Activated CD4-positive, alpha-beta T cell treated with anti-CD3 and anti-CD28 coated beads for 4 hours (primary cell): ENCODE measurements at regions not wholly inside any gene's neighbourhood (a gene's known extent, or its start where the extent isn't known, plus 50 kb on each side); places are given as distances from the start of the nearest gene placed in this dataset.

ENCODE experiments used
- DNase-seq, 2 donors: peaks; one replicate each; pipeline ENCODE4 v3.0.0-alpha.2; 2020

DNA sequence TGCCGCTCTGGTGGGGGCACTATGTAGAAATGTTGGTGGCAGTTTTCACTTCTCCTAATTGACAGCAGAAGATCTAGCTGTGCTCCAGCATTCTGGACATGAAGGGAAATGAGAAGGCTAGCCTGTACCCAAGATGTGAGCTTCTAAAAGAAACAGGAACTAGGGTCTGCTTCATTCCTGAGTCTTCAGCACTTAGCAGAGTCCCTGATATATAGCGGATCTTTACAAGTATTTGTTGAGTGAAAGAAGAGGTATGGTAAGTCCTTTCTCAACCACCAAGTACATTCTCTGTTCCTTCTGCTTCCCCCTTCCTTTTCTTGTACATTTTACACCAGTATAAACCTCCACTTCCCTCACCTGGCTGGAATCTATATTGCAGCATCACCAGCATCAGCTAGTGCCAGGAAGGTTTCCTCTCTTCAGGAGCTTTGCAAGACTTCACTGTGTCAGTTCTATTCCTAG is 408.3 kb upstream of the CADM1 start:
- no peak for DNase-seq

DNA sequence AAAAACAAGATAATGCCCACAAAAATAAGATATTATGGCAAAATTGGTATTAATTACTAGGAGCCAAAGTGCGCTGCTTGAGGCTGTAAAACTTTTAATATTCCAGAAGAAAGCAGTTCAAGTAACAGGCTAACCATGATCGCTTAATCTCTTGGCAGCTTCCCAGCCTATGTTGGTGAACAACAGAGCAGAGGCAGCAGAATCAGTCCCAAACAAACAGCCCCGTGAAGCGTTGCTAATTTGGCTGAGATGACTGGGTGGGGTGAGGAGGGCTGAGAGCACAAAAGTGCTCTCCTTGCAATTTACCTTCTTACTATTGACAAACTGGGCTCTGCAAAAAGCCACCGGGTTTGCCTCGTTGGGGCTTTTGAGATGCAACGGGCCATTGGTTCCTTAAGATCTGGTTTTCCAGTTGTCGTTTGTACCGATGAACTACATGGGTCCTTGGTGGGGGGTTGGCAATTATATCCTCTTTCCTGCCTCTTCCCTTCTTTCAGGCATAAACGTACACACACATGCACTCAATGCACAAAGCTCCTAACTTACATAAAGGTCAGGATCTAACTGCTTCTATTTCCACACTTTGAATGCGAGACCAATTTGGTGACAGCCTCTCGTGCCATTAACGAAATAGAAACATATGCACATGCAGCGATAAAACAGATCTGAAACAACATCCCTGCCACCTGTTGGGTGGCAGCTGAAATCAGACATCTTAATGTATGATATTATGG is 407.6 kb upstream of the CADM1 start:
- DNase-seq, result no peak

DNA sequence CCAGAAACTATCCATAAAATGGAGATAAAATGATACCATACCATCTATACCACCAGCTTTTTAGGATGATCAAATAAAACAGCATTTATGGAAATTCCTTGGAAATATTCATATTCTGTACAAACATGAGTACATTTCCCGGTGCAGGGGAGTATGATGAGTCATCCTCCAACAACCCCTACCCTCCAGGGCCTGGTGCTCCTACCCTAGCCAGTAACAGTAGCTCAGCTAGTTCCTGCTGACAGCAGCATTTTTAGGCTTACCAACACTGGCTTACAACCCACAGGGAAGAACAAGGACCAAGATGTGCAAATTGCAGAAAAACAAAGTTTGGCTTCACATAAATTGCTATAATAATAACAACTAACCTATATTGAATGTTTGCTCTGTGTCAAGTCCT is 406.2 kb upstream of the CADM1 start:
- no peak for DNase-seq

- no peak for DNase-seq
Measured at GRCh38 chr11:115906171-115906570, 402.0 kb upstream of the CADM1 start.

DNA sequence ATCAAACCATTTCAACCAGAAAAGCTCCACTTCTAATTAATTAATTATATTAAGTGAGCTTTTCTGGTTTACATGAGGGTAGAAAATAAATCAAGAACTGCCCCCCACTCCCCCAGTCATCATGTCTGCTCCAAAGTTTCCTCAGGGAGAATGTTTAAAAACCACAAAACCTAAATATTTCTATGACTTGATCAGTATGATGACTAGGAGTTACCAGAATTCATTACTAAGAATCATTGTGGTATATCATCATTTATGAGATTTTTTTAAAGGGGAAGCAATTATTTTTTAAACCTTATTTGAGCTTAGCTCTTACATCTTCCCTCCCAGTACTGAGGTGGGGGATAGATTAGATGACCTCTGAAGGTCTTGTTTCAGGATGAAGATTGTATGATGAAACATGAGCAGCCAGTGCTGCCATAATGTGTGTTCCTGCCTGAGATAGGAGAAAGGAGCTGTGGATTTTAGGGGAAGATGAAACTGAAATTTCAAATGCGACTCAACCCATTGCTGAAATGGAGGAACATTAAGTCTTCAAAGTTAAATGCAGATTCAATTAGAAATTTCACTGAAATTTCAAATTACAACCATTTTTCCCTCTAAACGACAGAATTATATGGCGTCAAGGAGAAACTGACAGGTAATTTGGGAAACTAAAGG is 401.3 kb upstream of the CADM1 start:
- no peak for DNase-seq

DNA sequence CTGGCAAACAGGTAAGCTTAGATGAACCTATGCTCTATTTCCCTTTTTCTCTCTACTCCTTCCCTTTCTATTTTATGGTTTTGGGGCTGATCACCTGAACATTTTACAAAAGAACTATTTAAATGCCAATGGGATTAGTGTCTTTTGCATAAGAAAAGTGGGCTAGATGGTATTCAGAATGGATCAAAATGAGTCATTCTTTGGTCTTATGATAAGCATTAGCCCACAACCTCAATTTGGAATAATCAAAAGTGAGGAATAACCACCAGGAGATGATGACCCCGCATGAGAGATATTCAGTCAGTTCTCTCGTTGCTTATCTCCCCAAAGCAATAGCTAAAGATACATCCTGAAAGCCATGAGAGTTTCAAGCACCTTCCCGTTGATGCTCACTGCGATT is 399.0 kb upstream of the CADM1 start:
- DNase-seq, result no peak

- DNase-seq, result no peak
Measured at GRCh38 chr11:115901069-115901468, 396.9 kb upstream of the CADM1 start.

GRCh38 chr11:115900111-115900510 is 395.9 kb upstream of the CADM1 start:
- DNase-seq, result no peak

- no peak for DNase-seq
Measured at GRCh38 chr11:115897707-115898106, 393.5 kb upstream of the CADM1 start.

GRCh38 chr11:115896084-115896483 is 391.9 kb upstream of the CADM1 start:
- no peak for DNase-seq

GRCh38 chr11:115895594-115895993 is 391.4 kb upstream of the CADM1 start:
- no peak for DNase-seq

DNA sequence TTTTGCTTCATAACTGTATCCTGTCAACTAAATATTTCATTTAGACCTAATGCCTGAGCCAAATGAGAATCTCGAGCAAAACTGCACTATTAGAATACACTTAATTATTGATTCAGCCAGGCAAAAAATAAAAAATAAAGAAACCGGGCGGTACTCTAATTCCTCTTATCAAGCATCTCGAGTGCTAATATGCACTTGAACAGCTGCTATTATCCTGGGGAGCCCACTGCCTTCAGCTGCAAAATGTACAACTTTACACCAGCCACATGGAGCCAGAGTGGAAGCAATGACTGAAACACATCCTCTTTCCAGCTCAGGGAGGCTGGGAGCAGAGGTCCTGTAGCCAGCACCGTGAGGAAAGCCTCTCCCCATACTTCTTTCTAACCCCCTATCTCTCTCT is 390.0 kb upstream of the CADM1 start:
- no peak for DNase-seq

DNA sequence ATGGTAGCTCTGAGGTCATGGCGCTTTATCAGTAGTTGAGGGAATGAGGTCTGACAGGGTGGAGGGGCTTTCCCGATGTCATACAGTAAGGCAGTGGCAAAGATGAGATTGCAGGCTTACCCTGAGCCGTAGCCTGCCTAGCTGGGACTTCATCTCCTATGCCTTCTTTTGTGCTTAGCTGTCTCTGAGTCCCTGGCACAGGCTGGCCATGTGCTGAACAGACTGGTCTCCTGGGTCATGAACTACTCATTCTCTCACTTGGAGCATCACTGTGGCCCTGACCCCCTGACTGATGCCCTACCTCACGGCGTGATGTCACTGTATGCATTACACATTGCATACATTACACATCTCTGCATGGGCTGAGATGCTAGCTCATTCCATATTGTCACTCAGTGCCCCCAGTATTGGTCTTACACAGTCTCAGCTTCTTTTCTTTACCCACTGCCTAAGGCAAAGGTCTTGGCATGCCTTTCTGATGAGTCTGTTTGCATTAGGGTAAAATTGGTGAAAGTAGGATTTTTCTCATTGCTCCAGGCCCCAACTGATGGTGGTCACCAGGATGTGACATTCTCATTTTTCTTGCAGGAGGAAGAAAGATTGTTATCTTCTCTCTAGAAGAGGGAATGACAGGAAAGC is 389.4 kb upstream of the CADM1 start:
- no peak for DNase-seq

GRCh38 chr11:115892016-115892415 is 387.8 kb upstream of the CADM1 start:
- no peak for DNase-seq

DNA sequence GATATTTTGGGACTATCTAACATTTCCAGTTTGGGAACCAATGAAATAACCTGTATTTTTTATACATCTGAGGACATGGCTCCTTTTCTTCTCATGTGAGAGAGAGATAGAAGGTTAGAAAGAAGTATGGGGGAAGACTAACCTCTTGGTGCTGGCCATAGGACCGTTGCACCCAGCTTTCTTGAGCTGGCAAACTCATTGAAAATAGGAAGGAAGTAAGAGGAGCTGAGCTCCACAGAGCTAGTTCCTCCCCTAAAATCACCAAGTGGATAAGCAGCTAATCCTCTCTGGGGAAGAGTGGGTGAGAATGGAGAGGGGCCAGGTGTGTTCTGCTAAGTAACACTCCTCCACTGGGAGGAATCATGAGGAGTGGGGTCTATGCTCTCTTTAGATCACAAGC is 387.4 kb upstream of the CADM1 start:
- DNase-seq, result no peak

DNA sequence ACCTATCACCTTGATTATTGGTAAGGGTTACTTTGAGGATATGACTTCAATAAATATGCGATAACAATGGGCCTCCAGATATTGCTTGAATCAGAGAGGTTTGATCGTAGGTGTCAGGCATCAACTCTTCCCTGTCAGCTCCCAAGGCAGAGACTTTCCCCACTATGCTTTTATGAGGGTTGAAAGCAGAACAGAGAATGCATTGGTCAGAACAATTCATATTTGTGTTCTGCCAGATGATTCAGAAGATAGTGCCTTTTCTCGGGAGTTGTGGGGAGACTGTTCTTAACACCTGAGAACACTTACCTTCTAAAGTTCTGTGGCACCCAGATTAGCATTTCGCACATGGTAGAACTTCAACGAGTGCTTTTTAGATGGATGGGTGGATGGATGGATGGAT is 386.3 kb upstream of the CADM1 start:
- no peak for DNase-seq

DNA sequence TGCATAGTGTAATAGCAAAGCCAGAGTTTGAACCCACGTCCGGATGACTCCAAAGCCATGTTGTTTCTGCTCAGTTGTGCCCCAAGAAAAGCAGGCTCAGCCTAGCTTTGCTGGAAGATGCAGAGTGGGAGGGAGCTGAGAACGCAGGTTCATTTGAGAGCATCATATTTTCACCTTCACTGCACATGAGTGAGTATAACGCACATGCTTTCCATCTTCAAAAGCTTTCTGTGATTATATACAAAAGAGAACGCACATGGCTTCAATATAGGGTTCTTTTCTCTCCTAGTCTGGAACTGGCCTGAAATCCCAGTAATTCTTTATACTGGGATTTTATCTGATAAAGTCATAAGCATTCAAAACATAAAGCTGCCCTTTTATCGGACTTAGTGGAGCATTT is 385.5 kb upstream of the CADM1 start:
- DNase-seq, result no peak

DNA sequence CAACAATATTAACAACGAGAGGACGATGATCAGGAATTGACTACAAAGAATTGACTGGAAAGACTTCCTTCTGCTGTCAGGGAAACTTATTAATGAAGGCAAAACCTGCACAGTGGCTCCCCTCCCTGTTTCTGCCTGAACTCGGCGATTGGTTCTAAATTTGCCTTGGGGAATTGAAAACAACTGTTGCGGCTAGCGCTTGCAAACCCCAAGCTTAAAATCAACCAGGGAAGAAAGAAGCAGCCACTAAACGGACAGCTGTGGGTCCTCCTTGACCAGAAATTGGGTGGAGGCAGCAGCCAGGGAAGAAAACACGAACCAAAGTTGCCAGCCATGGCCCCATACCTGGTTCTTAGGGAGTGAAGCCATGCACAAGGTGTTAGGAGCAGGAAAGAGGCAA is 383.5 kb upstream of the CADM1 start:
- no peak for DNase-seq

DNA sequence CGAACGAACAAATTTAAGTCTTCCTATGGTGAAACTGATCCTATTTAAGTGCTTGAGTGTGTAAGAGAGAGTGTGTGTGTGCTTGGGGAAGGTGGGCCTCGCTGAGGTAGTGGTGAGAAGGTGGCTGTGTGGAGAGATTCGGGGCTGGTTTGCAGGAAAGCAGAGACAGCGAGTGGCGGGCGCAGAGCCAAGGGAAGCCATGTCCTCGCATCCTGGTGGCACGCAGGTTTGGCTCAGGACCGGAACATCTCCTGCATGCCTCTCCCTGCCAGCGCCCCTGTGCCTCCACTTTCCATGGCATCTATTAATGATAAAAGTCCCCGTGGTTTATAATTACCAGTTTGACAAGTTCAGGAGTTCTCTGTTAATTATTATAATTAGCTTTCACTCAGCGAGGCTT is 383.1 kb upstream of the CADM1 start:
- DNase-seq, result no peak

GRCh38 chr11:115886422-115886733 is 382.2 kb upstream of the CADM1 start:
- no peak for DNase-seq

DNA sequence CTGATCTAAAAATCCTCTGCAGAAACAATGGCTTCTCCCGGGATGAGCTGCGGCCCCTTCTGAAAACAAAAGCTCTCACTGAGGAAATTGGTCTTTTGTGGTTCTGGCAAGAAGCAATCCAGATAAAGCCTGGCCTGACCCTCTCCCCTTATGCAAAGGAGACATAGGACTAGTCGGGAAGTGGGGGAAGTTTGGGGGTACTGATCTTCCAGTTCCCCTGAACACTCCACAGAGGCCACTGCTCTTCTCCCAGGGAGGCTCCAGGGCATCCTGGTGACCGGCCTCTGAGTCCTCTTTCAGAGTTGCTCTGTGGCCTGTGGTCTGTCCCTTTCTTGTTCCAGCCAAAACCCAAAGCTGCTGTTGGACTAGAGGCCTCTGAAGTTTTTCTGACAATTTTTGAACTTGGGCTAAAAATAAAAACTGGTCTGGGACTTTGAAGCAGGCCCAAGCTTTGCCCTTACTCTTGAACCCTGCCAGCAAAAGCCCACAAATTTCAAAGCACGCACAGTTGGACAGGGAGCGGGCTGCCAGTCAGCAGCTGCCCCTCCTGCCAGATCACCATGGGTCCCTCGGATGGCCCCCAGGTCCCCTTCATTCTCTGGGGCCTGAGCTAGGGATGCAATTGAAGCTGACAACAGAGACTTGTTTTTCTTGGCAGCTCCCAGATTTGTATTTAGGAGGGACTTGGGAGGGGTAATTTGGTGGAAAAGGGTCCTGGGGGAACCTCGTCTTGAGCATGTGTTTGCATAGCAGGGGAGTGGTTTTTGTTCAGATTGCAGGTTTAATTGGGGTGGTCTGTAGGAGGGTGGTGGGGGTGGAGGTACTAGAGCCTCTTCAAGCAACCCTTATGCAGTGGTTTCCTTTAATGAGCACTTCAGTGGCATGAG is 381.6 kb upstream of the CADM1 start:
- DNase-seq, result no peak

DNA sequence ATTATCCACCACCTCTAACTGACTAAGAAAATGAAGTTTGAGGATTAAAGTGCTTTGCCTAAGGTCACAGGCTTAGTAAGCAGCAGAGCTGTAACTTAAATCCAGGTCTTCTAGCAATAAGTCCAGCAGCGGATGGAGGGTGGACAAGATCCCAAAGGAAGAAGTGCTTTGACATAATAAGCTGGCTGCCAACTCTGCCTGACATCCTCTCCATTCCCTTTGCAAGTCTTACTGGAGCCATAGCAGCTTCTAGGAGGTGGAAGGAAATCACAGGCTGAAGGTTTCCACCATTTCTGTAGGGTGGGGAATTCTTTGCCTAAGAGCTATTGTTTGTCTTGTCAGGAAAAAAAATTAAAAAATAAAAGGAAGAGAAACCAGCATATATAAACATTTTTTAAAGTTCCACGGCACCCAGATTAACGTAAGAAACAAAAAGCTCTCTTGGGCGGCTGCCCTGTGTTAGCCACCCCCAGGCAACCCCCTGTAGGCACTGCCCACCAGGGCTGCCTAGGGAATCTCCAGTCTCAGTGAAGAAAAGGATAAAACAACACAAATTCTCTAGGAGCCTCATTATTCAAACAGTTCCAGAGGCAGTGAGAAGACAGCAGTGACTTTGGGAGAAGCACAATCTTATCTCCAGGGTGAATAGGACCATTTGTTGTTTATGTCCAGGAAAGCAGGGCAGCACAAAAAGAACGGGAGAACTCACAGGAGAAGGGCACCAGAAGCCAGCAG is 380.8 kb upstream of the CADM1 start:
- no peak for DNase-seq

DNA sequence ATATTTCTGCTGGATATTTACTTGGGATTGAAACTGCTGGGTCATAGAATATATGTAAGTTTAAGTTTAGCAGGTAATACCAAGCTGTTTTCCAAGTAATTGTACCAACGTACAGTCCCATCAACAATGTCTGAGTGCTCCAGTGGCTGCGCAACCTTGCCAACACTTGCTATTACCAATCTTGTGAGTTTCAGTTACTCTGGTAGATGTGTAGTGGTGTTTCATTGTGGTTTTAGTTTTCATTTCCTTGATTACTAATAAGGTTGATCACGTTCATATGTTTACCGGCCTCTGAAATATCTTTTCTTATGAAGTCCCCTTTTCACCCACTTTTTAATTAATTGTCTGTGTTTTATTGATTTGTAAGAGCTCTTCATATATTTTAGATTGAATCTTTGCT is 370.6 kb upstream of the CADM1 start:
- DNase-seq, result no peak
